HG02884 (cell line): ENCODE measurements at regions not wholly inside any gene's neighbourhood (a gene's known extent, or its start where the extent isn't known, plus 50 kb on each side); places are given as distances from the start of the nearest gene placed in this dataset.
"Not testable (repeated sequence)": the region's sequence is repeated elsewhere in the genome, so short reads cannot be mapped to it uniquely, and the experiment has no call there.

Source experiments
- ATAC-seq: cut with Tn5 transposase; IDR thresholded peaks from one replicate; pipeline ENCODE4 v1.9.1; 2021; ENCODE audit warnings: mild to moderate bottlenecking, moderate library complexity; ENCODE audit not compliant: unreplicated experiment

GRCh38 chr6:170149681-170150589 lies 140.9 kb downstream of the DLL1 start:
- no peak for ATAC-seq

- no peak for ATAC-seq
Observed at GRCh38 chr6:170148709-170149470, 142.0 kb downstream of the DLL1 start.

GRCh38 chr6:170147832-170148708 lies 142.8 kb downstream of the DLL1 start:
- ATAC-seq: no peak

- ATAC-seq: no peak
Observed at GRCh38 chr6:170147056-170147787, 143.7 kb downstream of the DLL1 start.

GRCh38 chr6:170146640-170147039 lies 144.2 kb downstream of the DLL1 start:
- no peak for ATAC-seq

- ATAC-seq: not testable (repeated sequence)
Observed at GRCh38 chr6:170146131-170146530, 144.7 kb downstream of the DLL1 start.

- ATAC-seq: not testable (repeated sequence)
Observed at GRCh38 chr6:170145716-170146115, 145.2 kb downstream of the DLL1 start.

GRCh38 chr6:170145272-170145592 lies 145.6 kb downstream of the DLL1 start:
- ATAC-seq: no peak

- ATAC-seq: no peak
Observed at GRCh38 chr6:170144571-170145271, 146.2 kb downstream of the DLL1 start.

GRCh38 chr6:170143401-170144150 lies 147.3 kb downstream of the DLL1 start:
- ATAC-seq: no peak

- no peak for ATAC-seq
Observed at GRCh38 chr6:170142559-170142958, 148.3 kb downstream of the DLL1 start.

GRCh38 chr6:170141061-170141460 lies 149.8 kb downstream of the DLL1 start:
- not testable (repeated sequence) for ATAC-seq

GRCh38 chr6:170140129-170140528 lies 150.7 kb downstream of the DLL1 start:
- no peak for ATAC-seq

- ATAC-seq: no peak
Observed at GRCh38 chr6:170139531-170139930, 151.3 kb downstream of the DLL1 start.

- not testable (repeated sequence) for ATAC-seq
Observed at GRCh38 chr6:170139046-170139445, 151.8 kb downstream of the DLL1 start.

GRCh38 chr6:170137911-170138910 lies 152.7 kb downstream of the DLL1 start:
- ATAC-seq: no peak

GRCh38 chr6:170137176-170137891 lies 153.5 kb downstream of the DLL1 start:
- no peak for ATAC-seq
